H1 (cell line): ENCODE measurements at regions not wholly inside any gene's neighbourhood (a gene's known extent, or its start where the extent isn't known, plus 50 kb on each side); places are given as distances from the start of the nearest gene placed in this dataset.

Source experiments
- EZH2 ChIP-seq: fragments of 200-600 bp; sonication (generic); IDR thresholded peaks from 2 replicates; pipeline ENCODE4 v1.7.1; 2012; ENCODE audit warnings: low read depth, mild to moderate bottlenecking, moderate library complexity, low read length, inconsistent platforms; ENCODE audit not compliant: severe bottlenecking
- TF ChIP-seq, protein P1 (sequence below), 3 experiments: IDR thresholded peaks; 1 replicate in 2 of 3; 2 replicates in 1 of 3; pipeline versions ENCODE4 v1.5.1 to v1.6.1; 2011; ENCODE audit warnings: low read length in 3 of 3, mild to moderate bottlenecking in 3 of 3, inconsistent platforms in 2 of 3, low read depth in 1 of 3, moderate library complexity in 1 of 3; ENCODE audit not compliant: insufficient read depth in 1 of 3; ENCODE audit errors: control extremely low read depth in 1 of 3

DNA sequence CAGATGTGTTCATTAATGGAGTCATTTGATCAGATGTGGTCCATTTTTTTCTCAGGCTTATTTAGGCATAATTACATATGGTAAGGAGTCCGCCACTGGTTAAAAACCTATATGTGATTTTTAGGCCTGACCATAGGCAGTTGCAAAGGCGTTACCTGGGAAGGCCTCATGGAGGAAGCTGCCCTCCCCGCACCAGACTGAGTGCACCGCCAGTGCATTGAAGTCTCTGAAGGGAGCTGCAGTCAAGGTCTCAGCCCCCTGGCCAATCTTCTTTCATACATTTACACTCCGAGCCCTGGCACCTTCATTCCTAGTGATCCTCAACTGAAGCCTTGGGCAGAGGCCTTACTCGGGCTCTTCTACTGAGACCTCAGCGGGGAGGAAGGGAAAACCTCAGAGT lies 898.2 kb upstream of the AGA start:
- TF ChIP-seq, protein P1, sequence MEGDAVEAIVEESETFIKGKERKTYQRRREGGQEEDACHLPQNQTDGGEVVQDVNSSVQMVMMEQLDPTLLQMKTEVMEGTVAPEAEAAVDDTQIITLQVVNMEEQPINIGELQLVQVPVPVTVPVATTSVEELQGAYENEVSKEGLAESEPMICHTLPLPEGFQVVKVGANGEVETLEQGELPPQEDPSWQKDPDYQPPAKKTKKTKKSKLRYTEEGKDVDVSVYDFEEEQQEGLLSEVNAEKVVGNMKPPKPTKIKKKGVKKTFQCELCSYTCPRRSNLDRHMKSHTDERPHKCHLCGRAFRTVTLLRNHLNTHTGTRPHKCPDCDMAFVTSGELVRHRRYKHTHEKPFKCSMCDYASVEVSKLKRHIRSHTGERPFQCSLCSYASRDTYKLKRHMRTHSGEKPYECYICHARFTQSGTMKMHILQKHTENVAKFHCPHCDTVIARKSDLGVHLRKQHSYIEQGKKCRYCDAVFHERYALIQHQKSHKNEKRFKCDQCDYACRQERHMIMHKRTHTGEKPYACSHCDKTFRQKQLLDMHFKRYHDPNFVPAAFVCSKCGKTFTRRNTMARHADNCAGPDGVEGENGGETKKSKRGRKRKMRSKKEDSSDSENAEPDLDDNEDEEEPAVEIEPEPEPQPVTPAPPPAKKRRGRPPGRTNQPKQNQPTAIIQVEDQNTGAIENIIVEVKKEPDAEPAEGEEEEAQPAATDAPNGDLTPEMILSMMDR (IDR thresholded peaks at IDR 0.05; ENCODE audit: control extremely low read depth in 1 of 3, insufficient read depth in 1 of 3, low read depth in 1 of 3, low read length in 3 of 3): no peak
- no peak for TF ChIP-seq EZH2
